BE2C (cell line): ENCODE measurements at regions not wholly inside any gene's neighbourhood (a gene's known extent, or its start where the extent isn't known, plus 50 kb on each side); places are given as distances from the start of the nearest gene placed in this dataset.

Source experiments
- DNase-seq: peaks from one replicate; pipeline ENCODE4 v3.0.0-alpha.2; 2020
- H3K27me3 ChIP-seq: fragments of 250-450 bp; sonication (Bioruptor Pico); 2 replicates; pipeline ENCODE4 v1.5.1; 2020; ENCODE audit warnings: mild to moderate bottlenecking
- H3K36me3 ChIP-seq: fragments of 250-450 bp; sonication (Bioruptor Pico); 2 replicates; pipeline ENCODE4 v1.5.1; 2020; ENCODE audit warnings: mild to moderate bottlenecking
- H3K4me1 ChIP-seq: fragments of 250-450 bp; sonication (Bioruptor Pico); 2 replicates; pipeline ENCODE4 v1.5.1; 2020
- H3K4me3 ChIP-seq: 2 replicates; pipeline ENCODE4 v1.5.1; 2011; ENCODE audit warnings: low read depth, low read length
- H3K9me3 ChIP-seq: fragments of 250-450 bp; sonication (Bioruptor Pico); 2 replicates; pipeline ENCODE4 v1.5.1; 2020
- CTCF ChIP-seq: IDR thresholded peaks from 2 replicates; pipeline ENCODE4 v1.5.1; 2012; ENCODE audit warnings: mild to moderate bottlenecking, low read depth, low read length

- Histone ChIP-seq H3K27me3 (no peaks in the 10 kb centered on the region), H3K36me3 (no peaks in the 10 kb centered on the region), H3K4me3 (no peak overlapping the region), H3K4me1 (no peaks in the 10 kb centered on the region), H3K9me3 (no peaks in the 10 kb centered on the region)
- TF ChIP-seq CTCF = no peak
- no peak for DNase-seq
These were observed 207.6 kb upstream of the PRICKLE2 start for GRCh38 chr3:64432870-64433269.

GRCh38 chr3:64431526-64432091, 206.3 kb upstream of the PRICKLE2 start:
- Histone ChIP-seq H3K4me1 (no peaks in the 10 kb centered on the region), H3K4me3 (no peak overlapping the region), H3K9me3 (no peaks in the 10 kb centered on the region), H3K36me3 (no peaks in the 10 kb centered on the region), H3K27me3 (no peaks in the 10 kb centered on the region)
- no peak for DNase-seq
- no peak for TF ChIP-seq CTCF

- Histone ChIP-seq H3K9me3 (no peaks in the 10 kb centered on the region), H3K4me1 (no peaks in the 10 kb centered on the region), H3K27me3 (no peaks in the 10 kb centered on the region), H3K4me3 (no peak overlapping the region), H3K36me3 (no peaks in the 10 kb centered on the region)
- DNase-seq = no peak
- TF ChIP-seq CTCF = no peak
These were observed 202.4 kb upstream of the PRICKLE2 start for GRCh38 chr3:64427671-64428070.

GRCh38 chr3:64426551-64426950, 201.3 kb upstream of the PRICKLE2 start:
- Histone ChIP-seq H3K36me3 (no peaks in the 10 kb centered on the region), H3K9me3 (no peaks in the 10 kb centered on the region), H3K4me3 (no peak overlapping the region), H3K4me1 (no peaks in the 10 kb centered on the region), H3K27me3 (no peaks in the 10 kb centered on the region)
- DNase-seq = no peak
- no peak for TF ChIP-seq CTCF

- H3K4me1 ChIP-seq = no peaks in the 10 kb centered on the region
- no peak overlapping the region for H3K4me3 ChIP-seq
- no peaks in the 10 kb centered on the region for H3K36me3 ChIP-seq
- no peaks in the 10 kb centered on the region for H3K9me3 ChIP-seq
- H3K27me3 ChIP-seq = no peaks in the 10 kb centered on the region
- no peak for DNase-seq
- TF ChIP-seq CTCF = no peak
These were observed 197.7 kb upstream of the PRICKLE2 start for GRCh38 chr3:64422932-64423331.

- no peak for TF ChIP-seq CTCF
- Histone ChIP-seq H3K4me1 (no peaks in the 10 kb centered on the region), H3K4me3 (no peak overlapping the region), H3K9me3 (no peaks in the 10 kb centered on the region), H3K36me3 (no peaks in the 10 kb centered on the region), H3K27me3 (no peaks in the 10 kb centered on the region)
- DNase-seq = no peak
These were observed 196.9 kb upstream of the PRICKLE2 start for GRCh38 chr3:64422192-64422591.
